ENCODE measurements at regions not wholly inside any gene's neighbourhood (a gene's known extent, or its start where the extent isn't known, plus 50 kb on each side); places are given as distances from the start of the nearest gene placed in this dataset.

GRCh38 chr1:219824338-219824737 lies 104.0 kb downstream of the SLC30A10 start:
- H3K4me1 ChIP-seq, result no peaks in the 10 kb centered on the region
- no peaks in the 10 kb centered on the region for H3K9me3 ChIP-seq
- DNase-seq (ENCODE audit: low spot score in 2 of 2), result no peak
- no peak overlapping the region for H3K4me3 ChIP-seq
- TF ChIP-seq CTCF (IDR thresholded peaks at IDR 0.05), result no peak
- TF ChIP-seq EP300 (IDR thresholded peaks at IDR 0.05), result no peak
- no peak for TF ChIP-seq POLR2A (IDR thresholded peaks at IDR 0.05)
- no peak overlapping the region for H3K27ac ChIP-seq
- H3K36me3 ChIP-seq, result no peaks in the 10 kb centered on the region
- no peaks in the 10 kb centered on the region for H3K27me3 ChIP-seq
- 76% methylated on average over 2 of the region's 2 CpGs for WGBS

DNA sequence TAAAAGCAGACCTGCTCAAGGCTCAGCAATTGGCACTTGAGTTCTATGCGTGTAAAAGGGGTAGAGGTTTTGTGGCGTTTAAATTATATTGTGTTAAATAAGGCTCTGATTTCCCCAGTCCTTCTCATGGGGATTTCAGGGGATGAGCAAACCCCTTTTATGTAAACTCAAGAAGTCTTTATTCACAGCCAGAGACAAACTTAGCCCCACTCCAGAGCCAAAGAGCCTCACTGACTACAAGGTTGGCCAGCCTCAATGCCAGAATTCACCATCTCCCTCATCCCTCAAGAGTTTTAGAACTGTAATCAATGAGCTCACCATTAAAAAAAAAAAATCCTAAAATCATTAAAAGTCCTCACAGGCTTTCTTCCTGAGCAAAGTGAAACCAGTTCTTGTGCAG lies 107.8 kb downstream of the SLC30A10 start:
- TF ChIP-seq EP300 (IDR thresholded peaks at IDR 0.05) (no peak), CTCF (IDR thresholded peaks at IDR 0.05) (no peak), POLR2A (IDR thresholded peaks at IDR 0.05) (no peak), POLR2AphosphoS5 (IDR thresholded peaks at IDR 0.05) (no peak)
- 91% methylated on average over 2 of the region's 2 CpGs for WGBS

GRCh38 chr1:219817914-219818313 lies 110.4 kb downstream of the SLC30A10 start:
- 66% methylated on average over 2 of the region's 2 CpGs for WGBS

More for the DNA sequence above, 107.8 kb downstream of the SLC30A10 start:
- Histone ChIP-seq H3K27ac (no peak overlapping the region), H3K27me3 (no peaks in the 10 kb centered on the region), H3K36me3 (no peaks in the 10 kb centered on the region), H3K4me3 (no peak overlapping the region), H3K9me3 (no peaks in the 10 kb centered on the region), H3K4me1 (no peaks in the 10 kb centered on the region)
- DNase-seq (ENCODE audit: low spot score in 2 of 2), result no peak

DNA sequence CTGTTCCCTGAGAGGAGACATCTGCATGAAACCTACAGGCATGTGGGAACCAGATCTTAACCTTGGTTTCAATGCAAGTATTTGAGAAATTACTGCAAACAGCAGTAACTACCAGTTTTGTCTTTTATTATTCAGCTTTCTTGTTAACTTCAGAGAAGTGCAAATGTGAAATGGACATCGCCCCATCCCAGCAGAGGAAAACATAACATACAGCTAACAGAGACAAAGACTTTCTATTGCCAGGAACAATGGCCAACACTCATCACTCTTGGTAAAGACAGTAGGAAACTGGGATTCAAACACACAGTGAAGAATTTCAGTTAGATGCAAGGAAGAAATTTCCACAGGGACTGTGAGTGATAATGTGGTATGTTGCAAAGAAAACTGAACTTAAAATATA lies 115.1 kb downstream of the SLC30A10 start:
- no peak for DNase-seq (ENCODE audit: low spot score in 2 of 2)
- WGBS, result 61% methylated on average over 1 of the region's 1 CpG
- Histone ChIP-seq H3K27me3 (no peaks in the 10 kb centered on the region), H3K27ac (no peak overlapping the region), H3K36me3 (no peaks in the 10 kb centered on the region), H3K4me3 (no peak overlapping the region), H3K9me3 (no peaks in the 10 kb centered on the region), H3K4me1 (peaks cover 13% of the 10 kb centered on the region)
- TF ChIP-seq POLR2A (IDR thresholded peaks at IDR 0.05) (no peak), CTCF (IDR thresholded peaks at IDR 0.05) (no peak), POLR2AphosphoS5 (IDR thresholded peaks at IDR 0.05) (no peak)

More at GRCh38 chr1:219817914-219818313, 110.4 kb downstream of the SLC30A10 start:
- Histone ChIP-seq H3K27ac (no peak overlapping the region), H3K4me3 (no peak overlapping the region), H3K9me3 (no peaks in the 10 kb centered on the region), H3K27me3 (no peaks in the 10 kb centered on the region), H3K4me1 (peaks cover 4% of the 10 kb centered on the region), H3K36me3 (no peaks in the 10 kb centered on the region)
- TF ChIP-seq POLR2AphosphoS5 (IDR thresholded peaks at IDR 0.05) (no peak), POLR2A (IDR thresholded peaks at IDR 0.05) (no peak), EP300 (IDR thresholded peaks at IDR 0.05) (no peak), CTCF (IDR thresholded peaks at IDR 0.05) (no peak)
- no peak for DNase-seq (ENCODE audit: low spot score in 2 of 2)

DNA sequence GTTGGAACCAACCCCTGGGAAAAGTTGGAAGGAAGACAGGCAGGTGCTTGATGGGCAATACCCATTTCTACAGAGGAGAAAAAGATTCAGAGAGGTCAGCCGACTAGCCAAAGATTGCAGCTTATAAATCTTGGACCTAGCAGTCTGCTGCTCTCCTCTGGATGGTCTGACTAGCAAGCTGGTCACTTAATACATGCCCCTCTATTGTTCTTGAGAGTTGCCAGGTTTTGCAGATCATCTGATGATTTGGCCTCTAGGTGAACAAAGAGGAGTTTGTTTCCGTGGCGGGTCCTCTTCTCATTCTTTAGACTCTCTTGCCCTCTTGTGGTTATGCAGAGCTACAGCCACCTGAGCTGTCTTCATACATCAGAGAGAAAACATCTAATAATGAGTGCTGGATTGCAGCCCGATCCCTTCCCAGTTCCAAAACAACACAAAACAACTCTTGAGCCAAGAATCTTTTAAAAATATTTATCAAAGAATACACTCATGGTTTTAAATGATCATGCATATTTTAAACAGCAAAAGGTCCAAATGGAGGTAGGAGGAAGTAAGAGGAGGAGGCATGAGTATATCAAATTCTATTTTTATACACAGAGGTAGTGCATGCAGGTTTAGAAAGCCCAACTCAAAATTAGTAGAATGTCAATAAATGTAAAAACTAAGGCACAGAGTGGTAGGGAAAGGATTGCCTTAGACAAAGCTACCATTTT lies 115.7 kb downstream of the SLC30A10 start:
- Histone ChIP-seq H3K27ac (no peak overlapping the region), H3K36me3 (no peaks in the 10 kb centered on the region), H3K9me3 (no peaks in the 10 kb centered on the region), H3K4me1 (peaks cover 13% of the 10 kb centered on the region), H3K4me3 (no peak overlapping the region), H3K27me3 (no peaks in the 10 kb centered on the region)
- WGBS, result 16% methylated on average over 4 of the region's 4 CpGs
- TF ChIP-seq POLR2AphosphoS5 (IDR thresholded peaks at IDR 0.05) (no peak), POLR2A (IDR thresholded peaks at IDR 0.05) (no peak), CTCF (IDR thresholded peaks at IDR 0.05) (peak; percentile 49 to 62)
- no peak for DNase-seq (ENCODE audit: low spot score in 2 of 2)
